H4 (cell line): ENCODE measurements at regions not wholly inside any gene's neighbourhood (a gene's known extent, or its start where the extent isn't known, plus 50 kb on each side); places are given as distances from the start of the nearest gene placed in this dataset.

Source experiments
- DNase-seq: peaks from one replicate; pipeline ENCODE4 v3.0.0-alpha.2; 2015; ENCODE audit warnings: low spot score

GRCh38 chr12:30437616-30438015 lies 258.1 kb downstream of the IPO8 start:
- peak; percentile 79 for DNase-seq

GRCh38 chr12:30437044-30437443 lies 258.6 kb downstream of the IPO8 start:
- DNase-seq: peak; percentile 29

GRCh38 chr12:30428098-30428497 lies 267.6 kb downstream of the IPO8 start:
- DNase-seq: no peak

- DNase-seq: no peak
Observed at GRCh38 chr12:30427555-30427954, 268.1 kb downstream of the IPO8 start.

- DNase-seq: no peak
Observed at GRCh38 chr12:30425445-30425844, 270.2 kb downstream of the IPO8 start.

GRCh38 chr12:30423330-30423729 lies 272.3 kb downstream of the IPO8 start:
- no peak for DNase-seq

- DNase-seq: no peak
Observed at GRCh38 chr12:30422844-30423243, 272.8 kb downstream of the IPO8 start.

GRCh38 chr12:30420561-30420960 lies 275.1 kb downstream of the IPO8 start:
- no peak for DNase-seq

GRCh38 chr12:30417697-30418231 lies 277.9 kb downstream of the IPO8 start:
- DNase-seq: peak; percentile 66

GRCh38 chr12:30416631-30417030 lies 279.0 kb downstream of the IPO8 start:
- DNase-seq: no peak

GRCh38 chr12:30415777-30416176 lies 279.9 kb downstream of the IPO8 start:
- DNase-seq: no peak

GRCh38 chr12:30414507-30414906 lies 281.2 kb downstream of the IPO8 start:
- DNase-seq: no peak

GRCh38 chr12:30400349-30400748 lies 295.3 kb downstream of the IPO8 start:
- DNase-seq: no peak

- no peak for DNase-seq
Observed at GRCh38 chr12:30399859-30400258, 295.8 kb downstream of the IPO8 start.

GRCh38 chr12:30396576-30396975 lies 299.1 kb downstream of the IPO8 start:
- no peak for DNase-seq

GRCh38 chr12:30395190-30395589 lies 300.5 kb downstream of the IPO8 start:
- DNase-seq: no peak

- no peak for DNase-seq
Observed at GRCh38 chr12:30391766-30392366, 303.8 kb downstream of the IPO8 start.

- DNase-seq: no peak
Observed at GRCh38 chr12:30385706-30386105, 310.0 kb downstream of the IPO8 start.

- no peak for DNase-seq
Observed at GRCh38 chr12:30384976-30385375, 310.7 kb downstream of the IPO8 start.

- no peak for DNase-seq
Observed at GRCh38 chr12:30378307-30378706, 317.4 kb downstream of the IPO8 start.

GRCh38 chr12:30364822-30365221 lies 330.8 kb downstream of the IPO8 start:
- no peak for DNase-seq

GRCh38 chr12:30361145-30361544 lies 334.5 kb downstream of the IPO8 start:
- DNase-seq: no peak

- no peak for DNase-seq
Observed at GRCh38 chr12:30358671-30359070, 337.0 kb downstream of the IPO8 start.
